Loucy (cell line): ENCODE measurements at regions not wholly inside any gene's neighbourhood (a gene's known extent, or its start where the extent isn't known, plus 50 kb on each side); places are given as distances from the start of the nearest gene placed in this dataset.

Experiments
- H2AFZ ChIP-seq: fragments of 200-600 bp; sonication (generic); 2 replicates; pipeline ENCODE4 v1.6.0; 2016; ENCODE audit warnings: antibody characterized with exemption, mild to moderate bottlenecking, low read length, moderate library complexity
- H3F3A ChIP-seq: fragments of 200-600 bp; 2 replicates; pipeline ENCODE4 v1.6.0; 2016; ENCODE audit warnings: antibody characterized with exemption, low read depth, mild to moderate bottlenecking
- H3K27me3 ChIP-seq: fragments of 200-600 bp; sonication (generic); 2 replicates; pipeline ENCODE4 v1.6.1; 2014; ENCODE audit warnings: low read length, mild to moderate bottlenecking; ENCODE audit not compliant: insufficient read depth, poor library complexity, severe bottlenecking
- H3K36me3 ChIP-seq: fragments of 200-600 bp; sonication (generic); 2 replicates; pipeline ENCODE4 v1.6.1; 2016; ENCODE audit warnings: low read length; ENCODE audit not compliant: insufficient read depth
- H3K4me1 ChIP-seq: fragments of 200-600 bp; sonication (generic); 2 replicates; pipeline ENCODE4 v1.5.1; 2014; ENCODE audit warnings: low read length, mild to moderate bottlenecking; ENCODE audit not compliant: insufficient read depth, poor library complexity, severe bottlenecking
- H3K4me2 ChIP-seq: fragments of 200-600 bp; sonication (generic); 2 replicates; pipeline ENCODE4 v1.6.0; 2014; ENCODE audit warnings: antibody characterized with exemption, low read length, low read depth, mild to moderate bottlenecking; ENCODE audit not compliant: poor library complexity, severe bottlenecking
- H3K4me3 ChIP-seq: fragments of 200-600 bp; sonication (generic); 2 replicates; pipeline ENCODE4 v1.5.1; 2014; ENCODE audit warnings: low read length, mild to moderate bottlenecking, mixed read lengths; ENCODE audit not compliant: poor library complexity, severe bottlenecking
- H3K79me2 ChIP-seq: fragments of 200-600 bp; sonication (generic); 2 replicates; pipeline ENCODE4 v1.6.1; 2014; ENCODE audit warnings: low read length; ENCODE audit not compliant: insufficient read depth
- H3K9ac ChIP-seq: fragments of 200-600 bp; sonication (generic); 2 replicates; pipeline ENCODE4 v1.6.0; 2014; ENCODE audit warnings: mild to moderate bottlenecking, low read depth, low read length, moderate library complexity; ENCODE audit not compliant: poor library complexity, severe bottlenecking
- H3K9me2 ChIP-seq: fragments of 200-600 bp; sonication (generic); replicated peaks from 2 replicates; pipeline ENCODE4 v1.6.1; 2016; ENCODE audit warnings: low read depth, low read length, mixed read lengths
- H3K9me3 ChIP-seq: fragments of 200-600 bp; sonication (generic); 2 replicates; pipeline ENCODE4 v1.6.1; 2014; ENCODE audit warnings: mild to moderate bottlenecking, antibody characterized with exemption, low read length, low read depth; ENCODE audit not compliant: insufficient read depth
- H4K20me1 ChIP-seq: fragments of 200-600 bp; sonication (generic); 2 replicates; pipeline ENCODE4 v1.6.0; 2014; ENCODE audit warnings: antibody characterized with exemption, low read length, mild to moderate bottlenecking; ENCODE audit not compliant: insufficient read depth, poor library complexity, severe bottlenecking
- EZH2phosphoT487 ChIP-seq: fragments of 200-600 bp; IDR thresholded peaks from 2 replicates; pipeline ENCODE4 v1.6.1; 2018; ENCODE audit warnings: antibody characterized with exemption, mild to moderate bottlenecking, moderate library complexity, borderline replicate concordance
- TF ChIP-seq, protein P1 (sequence below): fragments of 200-600 bp; sonication (generic); conservative IDR thresholded peaks from 2 replicates; pipeline ENCODE4 v1.5.1; 2014; ENCODE audit warnings: mild to moderate bottlenecking, antibody characterized with exemption, low read length

DNA sequence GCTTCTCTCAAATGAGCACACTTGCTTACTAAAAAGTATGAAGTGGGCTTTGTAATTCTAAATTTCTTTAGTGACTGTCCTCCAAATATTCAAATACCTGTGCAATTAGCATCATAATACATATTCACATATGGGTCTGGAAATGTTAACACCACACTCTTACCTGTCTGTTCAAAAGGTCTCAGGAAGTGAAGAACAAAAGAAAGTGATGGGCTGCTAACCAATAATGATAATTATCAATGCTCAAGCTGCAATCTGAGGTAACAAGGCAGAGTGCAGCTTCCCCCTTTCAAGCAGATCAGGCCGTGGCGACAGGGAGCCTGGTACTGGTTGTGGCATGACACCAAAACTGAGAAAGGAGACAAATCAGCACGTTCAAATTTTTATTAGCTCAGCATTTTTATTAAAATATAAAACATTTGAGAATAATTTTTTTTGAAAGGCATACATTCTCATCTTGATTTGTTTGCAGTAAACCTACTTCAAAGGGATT lies 1044.7 kb upstream of the EPHA7 start:
- Histone ChIP-seq H3K9me2 (no peaks in the 10 kb centered on the region; the same call in 1 of the 2 replicates), H2AFZ (no peak overlapping the region), H3F3A (no peaks in the 10 kb centered on the region), H4K20me1 (no peaks in the 10 kb centered on the region), H3K4me2 (no peak overlapping the region), H3K9ac (no peak overlapping the region), H3K79me2 (no peaks in the 10 kb centered on the region), H3K4me1 (no peaks in the 10 kb centered on the region), H3K36me3 (no peaks in the 10 kb centered on the region), H3K27me3 (no peaks in the 10 kb centered on the region), H3K9me3 (no peaks in the 10 kb centered on the region; the same call in 1 of the 2 replicates), H3K4me3 (no peak overlapping the region)
- no peak for TF ChIP-seq EZH2phosphoT487
- TF ChIP-seq, protein P1, sequence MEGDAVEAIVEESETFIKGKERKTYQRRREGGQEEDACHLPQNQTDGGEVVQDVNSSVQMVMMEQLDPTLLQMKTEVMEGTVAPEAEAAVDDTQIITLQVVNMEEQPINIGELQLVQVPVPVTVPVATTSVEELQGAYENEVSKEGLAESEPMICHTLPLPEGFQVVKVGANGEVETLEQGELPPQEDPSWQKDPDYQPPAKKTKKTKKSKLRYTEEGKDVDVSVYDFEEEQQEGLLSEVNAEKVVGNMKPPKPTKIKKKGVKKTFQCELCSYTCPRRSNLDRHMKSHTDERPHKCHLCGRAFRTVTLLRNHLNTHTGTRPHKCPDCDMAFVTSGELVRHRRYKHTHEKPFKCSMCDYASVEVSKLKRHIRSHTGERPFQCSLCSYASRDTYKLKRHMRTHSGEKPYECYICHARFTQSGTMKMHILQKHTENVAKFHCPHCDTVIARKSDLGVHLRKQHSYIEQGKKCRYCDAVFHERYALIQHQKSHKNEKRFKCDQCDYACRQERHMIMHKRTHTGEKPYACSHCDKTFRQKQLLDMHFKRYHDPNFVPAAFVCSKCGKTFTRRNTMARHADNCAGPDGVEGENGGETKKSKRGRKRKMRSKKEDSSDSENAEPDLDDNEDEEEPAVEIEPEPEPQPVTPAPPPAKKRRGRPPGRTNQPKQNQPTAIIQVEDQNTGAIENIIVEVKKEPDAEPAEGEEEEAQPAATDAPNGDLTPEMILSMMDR = no peak

- Histone ChIP-seq H4K20me1 (no peaks in the 10 kb centered on the region), H2AFZ (no peak overlapping the region), H3K27me3 (no peaks in the 10 kb centered on the region)
Observed at GRCh38 chr6:94463306-94463705, 1043.9 kb upstream of the EPHA7 start.

DNA sequence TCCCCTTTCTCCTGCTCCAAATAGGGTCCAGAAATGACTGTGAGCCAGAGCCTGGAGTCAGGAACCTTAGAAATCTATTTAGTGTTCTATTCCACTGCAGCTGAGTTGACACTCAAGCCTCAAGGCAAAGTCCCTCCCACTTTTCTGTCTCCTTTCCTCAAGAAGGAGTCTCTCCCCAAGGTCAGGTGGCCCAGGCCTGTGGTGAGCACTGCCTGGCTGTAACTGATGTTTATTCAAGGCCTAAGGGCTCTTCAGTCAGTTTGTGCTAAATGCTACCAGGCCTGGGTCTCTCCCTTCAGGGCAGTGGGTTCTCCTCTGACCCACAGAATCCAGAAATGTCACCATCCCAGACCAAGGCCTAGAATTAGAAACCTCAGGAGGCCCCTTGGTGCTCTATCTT lies 1042.9 kb upstream of the EPHA7 start:
- H2AFZ ChIP-seq = no peak overlapping the region
- H3K79me2 ChIP-seq = no peaks in the 10 kb centered on the region
- no peaks in the 10 kb centered on the region; the same call in 1 of the 2 replicates for H3K9me2 ChIP-seq
- no peaks in the 10 kb centered on the region for H3K27me3 ChIP-seq
- TF ChIP-seq EZH2phosphoT487 = no peak
- TF ChIP-seq, protein P1 = no peak
- no peak overlapping the region for H3K9ac ChIP-seq
- no peaks in the 10 kb centered on the region for H3K4me1 ChIP-seq
- no peaks in the 10 kb centered on the region; the same call in 1 of the 2 replicates for H3K9me3 ChIP-seq
- H3F3A ChIP-seq = no peaks in the 10 kb centered on the region
- H4K20me1 ChIP-seq = no peaks in the 10 kb centered on the region
- no peak overlapping the region for H3K4me2 ChIP-seq
- H3K36me3 ChIP-seq = no peaks in the 10 kb centered on the region
- no peak overlapping the region for H3K4me3 ChIP-seq

More at GRCh38 chr6:94463306-94463705, 1043.9 kb upstream of the EPHA7 start:
- H3K4me3 ChIP-seq = no peak overlapping the region
- H3F3A ChIP-seq = no peaks in the 10 kb centered on the region
- H3K36me3 ChIP-seq = no peaks in the 10 kb centered on the region
- no peak for TF ChIP-seq EZH2phosphoT487
- TF ChIP-seq, protein P1 = no peak
- H3K4me2 ChIP-seq = no peak overlapping the region
- no peaks in the 10 kb centered on the region for H3K4me1 ChIP-seq
- H3K9ac ChIP-seq = no peak overlapping the region
- H3K9me3 ChIP-seq = no peaks in the 10 kb centered on the region; the same call in 1 of the 2 replicates
- H3K79me2 ChIP-seq = no peaks in the 10 kb centered on the region
- no peaks in the 10 kb centered on the region; the same call in 1 of the 2 replicates for H3K9me2 ChIP-seq
